GM20000 (cell line): ENCODE measurements at regions not wholly inside any gene's neighbourhood (a gene's known extent, or its start where the extent isn't known, plus 50 kb on each side); places are given as distances from the start of the nearest gene placed in this dataset.

Experiments
- DNase-seq: peaks from one replicate; pipeline ENCODE4 v3.0.0; 2012; ENCODE audit warnings: low spot score
- CTCF ChIP-seq: IDR thresholded peaks from 2 replicates; pipeline ENCODE4 v1.5.1; 2012; ENCODE audit warnings: mild to moderate bottlenecking, control low read depth; ENCODE audit errors: extremely low read depth, missing control alignments

- DNase-seq = no peak
- no peak for TF ChIP-seq CTCF
Observed at GRCh38 chr22:25395468-25395867, 169.0 kb upstream of the GRK3 start.

GRCh38 chr22:25395915-25396314, 168.6 kb upstream of the GRK3 start:
- TF ChIP-seq CTCF = no peak
- no peak for DNase-seq

- no peak for TF ChIP-seq CTCF
- DNase-seq = no peak
Observed at GRCh38 chr22:25396615-25397200, 167.8 kb upstream of the GRK3 start.

GRCh38 chr22:25397616-25398015, 166.9 kb upstream of the GRK3 start:
- TF ChIP-seq CTCF = no peak
- DNase-seq = no peak

GRCh38 chr22:25398591-25399062, 165.8 kb upstream of the GRK3 start:
- DNase-seq = peak; percentile 85

- no peak for DNase-seq
- no peak for TF ChIP-seq CTCF
Observed at GRCh38 chr22:25399649-25400151, 164.8 kb upstream of the GRK3 start.

GRCh38 chr22:25402160-25402500, 162.3 kb upstream of the GRK3 start:
- peak; percentile 71 for DNase-seq

More at GRCh38 chr22:25402160-25402500, 162.3 kb upstream of the GRK3 start:
- TF ChIP-seq CTCF = no peak
